HUES64 (cell line): ENCODE measurements at regions not wholly inside any gene's neighbourhood (a gene's known extent, or its start where the extent isn't known, plus 50 kb on each side); places are given as distances from the start of the nearest gene placed in this dataset.
"Not testable (repeated sequence)": the region's sequence is repeated elsewhere in the genome, so short reads cannot be mapped to it uniquely, and the experiment has no call there.

Experiments
- H3K27ac ChIP-seq: 2 replicates; pipeline ENCODE4 v1.7.0; 2013; ENCODE audit warnings: low read depth, low read length, inconsistent platforms
- H3K27me3 ChIP-seq: 2 replicates; pipeline ENCODE4 v1.6.1; 2013; ENCODE audit warnings: mild to moderate bottlenecking, low read length; ENCODE audit not compliant: insufficient read depth
- H3K36me3 ChIP-seq: 2 replicates; pipeline ENCODE4 v1.6.1; 2013; ENCODE audit warnings: mild to moderate bottlenecking, low read length; ENCODE audit not compliant: insufficient read depth
- H3K4me1 ChIP-seq: 2 replicates; pipeline ENCODE4 v1.6.1; 2013; ENCODE audit warnings: mild to moderate bottlenecking, low read length, moderate library complexity; ENCODE audit not compliant: insufficient read depth
- H3K4me3 ChIP-seq: 2 replicates; pipeline ENCODE4 v1.5.1; 2013; ENCODE audit warnings: mild to moderate bottlenecking, low read length, moderate library complexity
- H3K9ac ChIP-seq: 2 replicates; pipeline ENCODE4 v1.6.1; 2013; ENCODE audit warnings: mild to moderate bottlenecking, low read depth, low read length
- H3K9me3 ChIP-seq: 2 replicates; pipeline ENCODE4 v1.6.1; 2013; ENCODE audit warnings: low read depth, low read length; ENCODE audit not compliant: insufficient read depth
- WGBS: fragments of 150-250, 120-280 bp; methylation state at CpG from one replicate; pipeline ENCODE4 v1.1.7; 2013; ENCODE audit warnings: missing lambda C conversion rate; 5-methylcytosine and 5-hydroxymethylcytosine counted together

GRCh38 chr10:8412541-8412940, 358.1 kb downstream of the GATA3 start:
- Histone ChIP-seq H3K4me1 (peaks cover 14% of the 10 kb centered on the region; the same call in 1 of the 2 replicates), H3K4me3 (no peak overlapping the region), H3K36me3 (no peaks in the 10 kb centered on the region), H3K27ac (no peak overlapping the region), H3K27me3 (no peaks in the 10 kb centered on the region; the same call in 1 of the 2 replicates), H3K9ac (no peak overlapping the region), H3K9me3 (no peaks in the 10 kb centered on the region)
- WGBS, result 90% methylated on average over 6 of the region's 6 CpGs

GRCh38 chr10:8415029-8415428, 360.5 kb downstream of the GATA3 start:
- not testable (repeated sequence) for H3K9ac ChIP-seq, H3K9me3 ChIP-seq, H3K27me3 ChIP-seq, H3K4me3 ChIP-seq, H3K27ac ChIP-seq, H3K36me3 ChIP-seq, H3K4me1 ChIP-seq
- 90% methylated on average over 2 of the region's 2 CpGs for WGBS

GRCh38 chr10:8416192-8416701, 361.8 kb downstream of the GATA3 start:
- H3K36me3 ChIP-seq, result no peaks in the 10 kb centered on the region
- no peak overlapping the region for H3K9ac ChIP-seq
- H3K9me3 ChIP-seq, result no peaks in the 10 kb centered on the region
- no peak overlapping the region for H3K27ac ChIP-seq
- no peak overlapping the region for H3K4me3 ChIP-seq
- H3K27me3 ChIP-seq, result no peaks in the 10 kb centered on the region
- H3K4me1 ChIP-seq, result no peaks in the 10 kb centered on the region
- 81% methylated on average over 8 of the region's 8 CpGs for WGBS

GRCh38 chr10:8416760-8417159, 362.3 kb downstream of the GATA3 start:
- Histone ChIP-seq H3K27me3 (no peaks in the 10 kb centered on the region), H3K4me1 (no peaks in the 10 kb centered on the region), H3K9ac (no peak overlapping the region), H3K27ac (no peak overlapping the region), H3K36me3 (no peaks in the 10 kb centered on the region), H3K4me3 (no peak overlapping the region), H3K9me3 (no peaks in the 10 kb centered on the region)
- 97% methylated on average over 3 of the region's 3 CpGs for WGBS

- no peak overlapping the region for H3K4me3 ChIP-seq
- no peak overlapping the region for H3K27ac ChIP-seq
- 100% methylated on average over 1 of the region's 1 CpG for WGBS
- no peaks in the 10 kb centered on the region for H3K27me3 ChIP-seq
- no peaks in the 10 kb centered on the region for H3K4me1 ChIP-seq
- H3K9ac ChIP-seq, result no peak overlapping the region
- no peaks in the 10 kb centered on the region for H3K36me3 ChIP-seq
- H3K9me3 ChIP-seq, result no peaks in the 10 kb centered on the region
These were observed 363.1 kb downstream of the GATA3 start for GRCh38 chr10:8417631-8418030.

GRCh38 chr10:8418631-8419030, 364.1 kb downstream of the GATA3 start:
- H3K9me3 ChIP-seq, result no peaks in the 10 kb centered on the region
- H3K27ac ChIP-seq, result no peak overlapping the region
- H3K4me1 ChIP-seq, result no peaks in the 10 kb centered on the region
- WGBS, result 92% methylated on average over 4 of the region's 4 CpGs
- H3K27me3 ChIP-seq, result no peaks in the 10 kb centered on the region
- no peaks in the 10 kb centered on the region for H3K36me3 ChIP-seq
- H3K9ac ChIP-seq, result no peak overlapping the region
- H3K4me3 ChIP-seq, result no peak overlapping the region

- H3K4me3 ChIP-seq, result no peak overlapping the region
- no peak overlapping the region for H3K27ac ChIP-seq
- H3K36me3 ChIP-seq, result no peaks in the 10 kb centered on the region
- WGBS, result 88% methylated on average over 2 of the region's 2 CpGs
- H3K9me3 ChIP-seq, result no peaks in the 10 kb centered on the region
- no peaks in the 10 kb centered on the region for H3K27me3 ChIP-seq
- H3K9ac ChIP-seq, result no peak overlapping the region
- no peaks in the 10 kb centered on the region for H3K4me1 ChIP-seq
These were observed 365.7 kb downstream of the GATA3 start for GRCh38 chr10:8420182-8420581.

GRCh38 chr10:8424555-8425211, 370.2 kb downstream of the GATA3 start:
- Histone ChIP-seq H3K27ac (no peak overlapping the region), H3K9ac (no peak overlapping the region), H3K36me3 (no peaks in the 10 kb centered on the region), H3K27me3 (no peaks in the 10 kb centered on the region), H3K9me3 (no peaks in the 10 kb centered on the region), H3K4me3 (no peak overlapping the region), H3K4me1 (peaks cover 11% of the 10 kb centered on the region)
- WGBS, result 97% methylated on average over 3 of the region's 3 CpGs

- no peak overlapping the region for H3K27ac ChIP-seq
- H3K4me3 ChIP-seq, result no peak overlapping the region
- peaks cover 11% of the 10 kb centered on the region for H3K4me1 ChIP-seq
- no peak overlapping the region for H3K9ac ChIP-seq
- no peaks in the 10 kb centered on the region for H3K9me3 ChIP-seq
- H3K27me3 ChIP-seq, result no peaks in the 10 kb centered on the region
- no peaks in the 10 kb centered on the region for H3K36me3 ChIP-seq
- WGBS, result 73% methylated on average over 4 of the region's 4 CpGs
These were observed 374.2 kb downstream of the GATA3 start for GRCh38 chr10:8428654-8429053.

GRCh38 chr10:8430321-8430720, 375.8 kb downstream of the GATA3 start:
- WGBS, result 70% methylated on average over 3 of the region's 3 CpGs
- Histone ChIP-seq H3K4me1 (peaks cover 11% of the 10 kb centered on the region), H3K27me3 (no peaks in the 10 kb centered on the region), H3K27ac (no peak overlapping the region), H3K4me3 (no peak overlapping the region), H3K9ac (no peak overlapping the region), H3K9me3 (no peaks in the 10 kb centered on the region), H3K36me3 (no peaks in the 10 kb centered on the region)

- 85% methylated on average over 1 of the region's 1 CpG for WGBS
- H3K27ac ChIP-seq, result no peak overlapping the region
- no peaks in the 10 kb centered on the region for H3K36me3 ChIP-seq
- H3K4me3 ChIP-seq, result no peak overlapping the region
- H3K9me3 ChIP-seq, result no peaks in the 10 kb centered on the region
- peaks cover 11% of the 10 kb centered on the region for H3K4me1 ChIP-seq
- no peaks in the 10 kb centered on the region for H3K27me3 ChIP-seq
- H3K9ac ChIP-seq, result no peak overlapping the region
These were observed 377.0 kb downstream of the GATA3 start for GRCh38 chr10:8431511-8431910.
